ENCODE measurements at regions not wholly inside any gene's neighbourhood (a gene's known extent, or its start where the extent isn't known, plus 50 kb on each side); places are given as distances from the start of the nearest gene placed in this dataset.
"Not testable (repeated sequence)": the region's sequence is repeated elsewhere in the genome, so short reads cannot be mapped to it uniquely, and the experiment has no call there.

DNA sequence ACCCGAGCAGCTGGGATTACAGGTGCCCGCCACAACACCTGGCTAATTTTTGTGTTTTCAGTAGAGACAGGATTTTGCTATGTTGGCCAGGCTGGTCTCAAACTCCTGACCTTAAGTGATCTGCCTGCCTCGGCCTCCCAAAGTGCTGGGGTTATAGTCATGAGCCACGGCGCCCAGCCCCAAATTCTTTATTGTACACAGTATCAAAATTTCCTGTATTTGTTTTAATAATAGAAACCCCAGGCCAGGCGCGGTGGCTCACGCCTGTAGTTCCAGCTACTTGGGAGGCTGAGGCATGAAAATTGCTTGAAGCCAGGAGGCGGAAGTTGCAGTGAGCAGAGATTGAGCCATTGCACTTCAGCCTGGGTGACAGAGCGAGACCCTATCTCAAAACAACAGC lies 266.3 kb upstream of the TPK1 start:
- H3K27me3 ChIP-seq (ENCODE audit: control insufficient read depth, insufficient read depth); ATAC-seq; intact Hi-C loops (cut with DNase I); H3K4me1 ChIP-seq (ENCODE audit: control insufficient read depth, insufficient read depth, low read length); H3K9me3 ChIP-seq (ENCODE audit: control insufficient read depth, low read length); DNase-seq; H3K27ac ChIP-seq (ENCODE audit: low read length); H3K4me3 ChIP-seq (ENCODE audit: low read length): not testable (repeated sequence)
- 89% methylated on average over 10 of the region's 10 CpGs for WGBS

DNA sequence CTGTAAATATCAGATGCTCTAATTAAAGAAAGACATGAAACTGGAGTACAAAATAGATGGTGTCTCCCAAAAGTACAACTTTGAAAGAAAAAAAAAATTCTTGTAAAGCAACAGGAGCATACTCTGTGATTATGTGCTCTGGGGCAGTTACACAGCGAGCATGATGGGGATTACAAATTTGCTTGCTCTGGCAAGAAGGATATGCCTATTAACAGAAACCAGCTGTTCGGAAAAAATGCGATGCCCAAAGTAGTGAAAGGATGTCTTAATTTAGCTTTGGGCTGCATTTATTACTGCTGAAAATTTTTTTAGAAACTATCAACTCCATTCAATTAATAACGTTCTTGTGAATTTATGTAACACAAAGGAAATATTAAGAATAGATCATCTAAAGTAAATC lies 256.9 kb upstream of the TPK1 start:
- DNase-seq (no peak), ATAC-seq (no peak)
- H3K9me3 ChIP-seq (ENCODE audit: control insufficient read depth, low read length), result no peaks in the 10 kb centered on the region

DNA sequence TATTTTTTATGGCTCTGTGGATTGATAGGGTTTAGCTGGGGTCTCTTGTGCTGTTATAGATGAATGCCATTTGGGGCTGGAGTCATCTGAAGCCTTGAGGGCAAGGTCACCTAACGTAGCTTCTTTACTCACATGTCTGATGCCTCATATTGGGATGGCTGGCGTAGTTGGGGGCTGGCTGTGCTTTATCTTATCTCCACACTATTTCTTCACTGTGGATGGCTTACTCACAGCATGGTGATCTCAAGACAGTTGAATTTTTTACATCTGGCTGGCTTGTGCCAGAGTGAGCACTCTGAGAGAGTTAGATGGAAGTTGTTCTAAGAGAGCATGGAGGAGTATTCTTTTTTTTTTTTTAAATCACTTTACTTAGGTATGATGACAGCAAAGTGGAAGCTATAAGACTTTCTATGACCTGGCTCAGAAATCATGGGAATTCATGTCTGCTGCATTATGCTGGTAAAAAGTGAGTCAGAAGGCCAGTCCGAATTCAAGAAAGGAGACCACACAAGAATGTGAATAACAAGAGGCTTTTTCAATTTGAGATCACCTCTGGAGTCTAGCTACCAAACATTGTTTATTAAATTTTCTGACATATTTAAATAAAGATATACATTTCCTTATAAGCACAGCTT lies 252.4 kb upstream of the TPK1 start:
- no peaks in the 10 kb centered on the region for H3K4me1 ChIP-seq (ENCODE audit: control insufficient read depth, insufficient read depth, low read length)

More for the DNA sequence above, 256.9 kb upstream of the TPK1 start:
- no peak overlapping the region for H3K27ac ChIP-seq (ENCODE audit: low read length)
- H3K4me1 ChIP-seq (ENCODE audit: control insufficient read depth, insufficient read depth, low read length), result no peaks in the 10 kb centered on the region
- 51% methylated on average over 4 of the region's 4 CpGs for WGBS
- no peak overlapping the region for H3K4me3 ChIP-seq (ENCODE audit: low read length)
- H3K27me3 ChIP-seq (ENCODE audit: control insufficient read depth, insufficient read depth), result no peaks in the 10 kb centered on the region
- intact Hi-C loops (cut with DNase I), result no loop called here

DNA sequence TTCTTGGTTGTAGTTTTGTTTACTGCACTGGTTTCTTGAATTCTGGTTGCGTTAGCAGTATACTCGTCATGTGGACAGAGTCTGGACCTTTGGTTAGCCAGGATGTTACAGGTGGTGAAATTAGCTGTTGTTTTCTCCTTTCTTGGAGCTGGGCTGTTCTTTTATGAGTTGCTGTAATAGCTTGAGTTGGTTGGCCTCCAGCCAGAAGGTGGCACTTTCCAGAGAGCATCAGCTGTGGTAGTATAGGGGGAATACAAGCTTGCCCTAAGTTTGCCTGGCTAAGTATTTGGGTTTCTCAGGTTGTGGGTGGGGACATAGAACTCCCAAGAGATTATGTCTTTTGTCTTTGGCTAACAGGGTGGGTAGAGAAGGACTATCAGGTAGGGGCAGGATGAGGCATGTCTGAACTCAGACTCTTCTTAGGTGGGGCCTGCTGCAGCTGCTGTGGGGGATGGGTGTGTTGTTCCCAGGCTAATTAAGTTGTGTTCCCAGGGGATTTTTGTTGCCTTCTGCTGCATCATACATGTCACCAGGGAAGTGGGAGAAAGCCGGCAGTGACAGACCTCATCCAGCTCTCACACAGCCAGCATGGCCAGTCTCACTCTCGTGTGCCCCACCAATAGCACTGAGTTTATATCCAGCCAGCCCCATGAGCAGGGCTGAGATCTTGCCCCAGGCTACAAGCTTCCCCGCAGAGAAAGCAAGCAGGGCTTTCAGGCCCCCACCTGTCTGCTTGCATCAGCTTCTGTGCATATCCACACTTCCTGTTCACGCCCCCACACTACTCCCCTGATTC lies 246.7 kb upstream of the TPK1 start:
- H3K4me1 ChIP-seq (ENCODE audit: control insufficient read depth, insufficient read depth, low read length), result no peaks in the 10 kb centered on the region
- intact Hi-C loops (cut with DNase I), result no loop called here
- no peak for ATAC-seq
- no peaks in the 10 kb centered on the region for H3K27me3 ChIP-seq (ENCODE audit: control insufficient read depth, insufficient read depth)
- no peak for DNase-seq
- H3K9me3 ChIP-seq (ENCODE audit: control insufficient read depth, low read length), result no peaks in the 10 kb centered on the region
- H3K27ac ChIP-seq (ENCODE audit: low read length), result no peak overlapping the region
- WGBS, result 74% methylated on average over 6 of the region's 6 CpGs
- H3K4me3 ChIP-seq (ENCODE audit: low read length), result no peak overlapping the region

More for the DNA sequence above, 252.4 kb upstream of the TPK1 start:
- Histone ChIP-seq H3K9me3 (ENCODE audit: control insufficient read depth, low read length) (no peaks in the 10 kb centered on the region), H3K27me3 (ENCODE audit: control insufficient read depth, insufficient read depth) (no peaks in the 10 kb centered on the region), H3K4me3 (ENCODE audit: low read length) (no peak overlapping the region), H3K27ac (ENCODE audit: low read length) (no peak overlapping the region)
- intact Hi-C loops (cut with DNase I), result no loop called here
- WGBS, result 51% methylated on average over 3 of the region's 3 CpGs
- no peak for DNase-seq
- ATAC-seq, result no peak

DNA sequence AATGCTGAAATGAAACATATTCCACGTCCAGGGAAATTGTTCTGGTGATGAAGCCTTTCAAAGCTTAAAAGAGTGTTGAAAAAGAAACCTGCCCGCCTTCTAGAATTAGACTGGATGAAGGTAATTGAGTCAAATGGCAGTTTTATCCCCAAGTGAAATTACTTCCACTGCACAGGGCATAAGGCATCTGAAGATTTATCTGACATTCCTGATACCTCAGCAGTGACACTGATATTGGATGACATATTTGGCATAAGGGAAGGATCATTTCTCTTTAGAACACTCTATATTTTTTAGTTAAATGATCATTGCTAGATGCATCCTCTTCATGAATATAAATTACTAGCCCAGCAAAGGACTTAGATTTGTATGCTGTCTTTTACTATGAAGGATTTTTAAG lies 229.6 kb upstream of the TPK1 start:
- no peak overlapping the region for H3K27ac ChIP-seq (ENCODE audit: low read length)
- intact Hi-C loops (cut with DNase I), result no loop called here
- ATAC-seq (no peak), DNase-seq (no peak)
- no peaks in the 10 kb centered on the region for H3K27me3 ChIP-seq (ENCODE audit: control insufficient read depth, insufficient read depth)
- no peaks in the 10 kb centered on the region for H3K9me3 ChIP-seq (ENCODE audit: control insufficient read depth, low read length)
- WGBS, result 58% methylated on average over 2 of the region's 2 CpGs
- H3K4me3 ChIP-seq (ENCODE audit: low read length), result no peak overlapping the region
- no peaks in the 10 kb centered on the region for H3K4me1 ChIP-seq (ENCODE audit: control insufficient read depth, insufficient read depth, low read length)

DNA sequence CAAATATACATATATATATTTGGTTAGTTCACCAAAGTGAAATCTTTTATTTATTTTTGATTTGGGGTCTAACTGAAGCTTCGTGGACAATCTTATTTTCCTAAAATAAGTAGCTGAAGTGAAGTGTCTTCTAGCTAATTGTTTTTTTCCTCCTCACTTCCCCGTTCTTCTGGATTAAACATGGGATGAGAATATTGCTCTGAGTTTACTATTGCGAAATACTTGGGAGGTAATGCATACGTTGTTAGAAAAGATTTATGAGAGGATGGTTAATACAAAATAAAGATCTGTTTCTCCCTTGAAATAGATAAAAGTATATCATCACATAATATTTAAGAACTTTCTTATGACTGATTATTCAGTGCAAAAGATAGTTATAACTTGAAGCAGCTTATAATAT lies 228.3 kb upstream of the TPK1 start:
- no peak for ATAC-seq
- Histone ChIP-seq H3K4me3 (ENCODE audit: low read length) (no peak overlapping the region), H3K27ac (ENCODE audit: low read length) (no peak overlapping the region), H3K27me3 (ENCODE audit: control insufficient read depth, insufficient read depth) (no peaks in the 10 kb centered on the region), H3K9me3 (ENCODE audit: control insufficient read depth, low read length) (no peaks in the 10 kb centered on the region), H3K4me1 (ENCODE audit: control insufficient read depth, insufficient read depth, low read length) (no peaks in the 10 kb centered on the region)
- 71% methylated on average over 4 of the region's 4 CpGs for WGBS
- DNase-seq, result no peak
- intact Hi-C loops (cut with DNase I), result no loop called here

DNA sequence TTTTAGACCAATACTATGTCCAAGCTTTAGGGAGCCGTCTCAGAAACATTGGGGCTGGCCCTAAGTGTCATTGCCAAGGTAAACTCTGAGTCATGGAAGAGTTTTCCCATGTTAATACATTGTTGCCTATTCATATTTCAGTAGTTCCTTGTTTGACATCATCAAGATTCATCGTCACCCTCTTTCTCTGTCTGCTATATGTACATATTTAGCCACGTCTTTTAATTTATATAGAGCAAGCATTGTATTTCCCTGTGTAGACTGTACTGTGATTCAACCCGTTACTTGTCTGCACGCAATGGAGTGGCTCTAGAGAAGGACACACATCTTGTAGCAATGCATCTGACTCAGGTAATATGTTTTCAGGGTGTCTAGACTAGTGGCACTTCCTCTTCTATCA lies 217.9 kb upstream of the TPK1 start:
- intact Hi-C loops (cut with DNase I), result no loop called here
- H3K9me3 ChIP-seq (ENCODE audit: control insufficient read depth, low read length), result no peaks in the 10 kb centered on the region
- WGBS, result 76% methylated on average over 5 of the region's 5 CpGs
- no peaks in the 10 kb centered on the region for H3K27me3 ChIP-seq (ENCODE audit: control insufficient read depth, insufficient read depth)
- ATAC-seq (no peak), DNase-seq (no peak)
- H3K4me1 ChIP-seq (ENCODE audit: control insufficient read depth, insufficient read depth, low read length), result no peaks in the 10 kb centered on the region
- H3K4me3 ChIP-seq (ENCODE audit: low read length), result no peak overlapping the region
- no peak overlapping the region for H3K27ac ChIP-seq (ENCODE audit: low read length)

DNA sequence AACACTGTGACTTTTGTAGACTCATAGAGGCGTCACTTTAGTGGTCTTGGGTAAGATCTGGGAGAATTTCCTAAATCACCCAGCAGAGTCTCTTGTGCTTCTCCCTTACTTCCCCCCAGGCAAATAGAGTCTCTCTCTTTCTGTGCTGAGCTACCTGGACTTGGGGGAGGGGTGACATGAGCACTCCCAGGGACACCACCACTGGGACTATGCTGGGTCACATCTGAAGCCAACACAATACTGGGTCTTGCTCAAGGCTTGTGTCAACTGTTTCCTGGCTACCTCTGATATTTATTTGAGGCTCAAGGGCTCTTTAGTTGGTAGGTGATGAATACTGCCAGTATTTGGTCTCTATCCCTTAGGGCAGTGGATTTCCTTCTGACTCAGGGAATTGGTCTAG lies 214.6 kb upstream of the TPK1 start:
- ATAC-seq (no peak), DNase-seq (no peak)
- Histone ChIP-seq H3K27ac (ENCODE audit: low read length) (no peak overlapping the region), H3K27me3 (ENCODE audit: control insufficient read depth, insufficient read depth) (no peaks in the 10 kb centered on the region), H3K4me3 (ENCODE audit: low read length) (no peak overlapping the region), H3K4me1 (ENCODE audit: control insufficient read depth, insufficient read depth, low read length) (no peaks in the 10 kb centered on the region), H3K9me3 (ENCODE audit: control insufficient read depth, low read length) (no peaks in the 10 kb centered on the region)
- WGBS, result 86% methylated on average over 1 of the region's 1 CpG
- intact Hi-C loops (cut with DNase I), result no loop called here

DNA sequence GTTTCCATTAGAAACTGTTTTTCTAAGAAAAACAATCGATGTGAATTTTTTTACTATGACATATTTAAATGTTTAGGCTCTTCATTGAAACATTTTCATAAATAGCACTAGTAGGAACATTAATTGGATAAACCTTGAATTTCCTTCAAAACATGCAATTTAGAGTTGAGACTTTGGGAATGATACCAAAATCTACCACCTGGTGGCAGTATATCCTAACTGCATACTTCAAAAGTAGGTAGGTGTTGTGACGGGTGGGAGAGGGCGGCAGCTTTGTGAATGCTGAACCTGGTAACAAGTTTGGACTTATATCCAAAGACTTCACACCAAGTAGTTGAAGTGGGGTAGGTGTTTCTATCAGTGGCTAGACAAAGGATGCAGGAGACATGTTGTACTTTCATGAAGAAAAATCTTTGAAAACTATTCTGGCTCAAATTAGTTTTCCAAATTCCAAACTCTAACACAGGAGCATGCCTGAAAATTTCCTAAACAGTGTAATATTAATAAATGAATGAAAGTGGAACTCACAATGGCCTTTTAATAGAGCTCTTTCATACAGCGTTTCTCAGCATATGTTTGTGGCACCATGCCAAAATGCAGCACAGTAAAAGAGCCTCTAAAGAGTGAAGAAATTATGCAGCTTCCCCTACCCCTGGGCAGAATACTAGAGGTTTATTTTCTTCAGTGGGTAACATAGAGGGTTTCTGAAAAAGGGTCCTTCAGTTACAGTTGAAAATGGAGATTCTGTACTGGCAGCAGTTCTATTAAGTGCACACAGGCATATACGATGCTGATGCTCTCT lies 201.0 kb upstream of the TPK1 start:
- Histone ChIP-seq H3K27ac (ENCODE audit: low read length) (no peak overlapping the region), H3K4me3 (ENCODE audit: low read length) (peak overlapping the region; percentile 15), H3K4me1 (ENCODE audit: control insufficient read depth, insufficient read depth, low read length) (no peaks in the 10 kb centered on the region), H3K27me3 (ENCODE audit: control insufficient read depth, insufficient read depth) (no peaks in the 10 kb centered on the region), H3K9me3 (ENCODE audit: control insufficient read depth, low read length) (no peaks in the 10 kb centered on the region)
- 15% methylated on average over 5 of the region's 5 CpGs for WGBS
- intact Hi-C loops (cut with DNase I), result no loop called here
- peak; percentile 15 to 49 (median 34) for DNase-seq
- no peak for ATAC-seq

DNA sequence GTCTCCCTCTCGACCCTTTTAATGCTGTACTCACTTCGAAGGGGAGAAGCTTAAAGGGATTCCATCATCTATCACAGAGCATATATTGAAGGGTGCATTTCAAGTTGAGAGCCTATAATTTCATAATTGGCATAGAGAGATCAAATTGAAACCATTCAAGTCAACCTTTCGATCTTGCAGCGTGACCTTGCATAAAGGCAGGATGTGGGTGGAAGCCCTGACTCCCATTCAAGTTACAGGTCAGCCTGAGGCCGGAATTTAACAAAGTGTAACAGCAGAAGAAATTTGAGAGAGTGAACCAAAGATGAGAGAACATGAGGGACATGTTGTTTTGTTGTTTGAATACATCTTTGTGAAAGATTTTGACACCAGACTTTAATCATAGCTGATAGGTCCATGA lies 195.3 kb upstream of the TPK1 start:
- Histone ChIP-seq H3K27me3 (ENCODE audit: control insufficient read depth, insufficient read depth) (no peaks in the 10 kb centered on the region), H3K4me3 (ENCODE audit: low read length) (no peak overlapping the region), H3K4me1 (ENCODE audit: control insufficient read depth, insufficient read depth, low read length) (no peaks in the 10 kb centered on the region), H3K9me3 (ENCODE audit: control insufficient read depth, low read length) (no peaks in the 10 kb centered on the region), H3K27ac (ENCODE audit: low read length) (no peak overlapping the region)
- ATAC-seq, result no peak
- WGBS, result 58% methylated on average over 5 of the region's 5 CpGs
- intact Hi-C loops (cut with DNase I), result no loop called here
- no peak for DNase-seq

DNA sequence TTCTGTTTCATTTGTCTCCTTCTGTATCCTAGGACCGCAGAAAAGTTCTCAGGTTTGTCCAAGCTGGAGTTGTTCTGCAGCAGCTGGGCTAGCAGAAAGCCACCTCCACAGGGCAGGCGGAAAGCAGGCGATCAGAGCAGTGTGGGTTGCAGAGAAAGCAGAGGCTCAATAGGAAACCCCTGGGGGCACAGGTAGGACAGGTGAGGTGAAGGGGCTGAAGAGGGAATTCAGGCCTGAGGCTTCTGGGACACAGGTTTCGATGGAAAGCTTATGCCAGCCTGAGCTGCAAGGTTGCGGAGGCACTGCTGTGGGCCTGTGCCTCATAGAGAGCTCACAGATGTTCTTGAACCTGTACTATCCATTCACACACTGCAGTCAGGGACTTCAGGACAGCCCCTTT lies 194.9 kb upstream of the TPK1 start:
- 89% methylated on average over 5 of the region's 5 CpGs for WGBS
- intact Hi-C loops (cut with DNase I), result no loop called here
- Histone ChIP-seq H3K27ac (ENCODE audit: low read length) (no peak overlapping the region), H3K9me3 (ENCODE audit: control insufficient read depth, low read length) (no peaks in the 10 kb centered on the region), H3K27me3 (ENCODE audit: control insufficient read depth, insufficient read depth) (no peaks in the 10 kb centered on the region), H3K4me1 (ENCODE audit: control insufficient read depth, insufficient read depth, low read length) (no peaks in the 10 kb centered on the region), H3K4me3 (ENCODE audit: low read length) (no peak overlapping the region)
- DNase-seq, result no peak
- no peak for ATAC-seq
